OCI-LY7 (cell line): ENCODE measurements at regions not wholly inside any gene's neighbourhood (a gene's known extent, or its start where the extent isn't known, plus 50 kb on each side); places are given as distances from the start of the nearest gene placed in this dataset.

Source experiments
- CTCF ChIP-seq: fragments of 200-600 bp; sonication (generic); conservative IDR thresholded peaks from 2 replicates; pipeline ENCODE4 v1.5.1; 2014; ENCODE audit warnings: mild to moderate bottlenecking, antibody characterized with exemption, low read length, moderate library complexity, mixed read lengths
- EZH2phosphoT487 ChIP-seq: fragments of 200-600 bp; sonication (generic); IDR thresholded peaks from 2 replicates; pipeline ENCODE4 v1.6.1; 2018; ENCODE audit warnings: low read depth, borderline replicate concordance, mild to moderate bottlenecking, mixed run types, antibody characterized with exemption, low read length, moderate library complexity, mixed read lengths

- TF ChIP-seq CTCF, result no peak
- TF ChIP-seq EZH2phosphoT487, result no peak
These were observed 350.0 kb upstream of the ISL1 start for GRCh38 chr5:51033215-51033614.
